ENCODE measurements at regions not wholly inside any gene's neighbourhood (a gene's known extent, or its start where the extent isn't known, plus 50 kb on each side); places are given as distances from the start of the nearest gene placed in this dataset.

DNA sequence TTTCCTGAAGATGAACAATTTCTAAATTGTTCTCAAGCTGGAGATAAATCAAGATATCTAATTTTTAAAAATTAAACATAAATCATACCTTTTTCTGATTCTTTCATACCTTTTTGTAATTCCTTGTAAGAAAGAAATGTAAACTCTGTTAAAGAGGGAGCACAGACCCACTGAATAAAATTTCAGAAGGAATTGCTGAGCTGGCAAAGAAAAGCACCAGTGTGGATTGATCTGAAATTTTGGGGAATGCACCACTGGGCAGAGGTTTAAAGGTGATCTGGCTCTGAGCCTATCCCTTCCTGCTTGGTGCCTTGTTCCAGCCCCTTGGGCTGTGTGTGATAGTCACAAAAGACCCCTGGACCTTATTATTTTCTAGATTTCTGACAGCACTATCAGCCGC is 118.3 kb upstream of the THSD7B start:
- in situ Hi-C loops (cut with MboI; ENCODE audit: low pct_unique_long_range_greater_than_20kb in 2 of 9, low sequenced_read_pairs in 9 of 9, unreplicated experiment in 9 of 9), result no loop called here
- H3K4me1 ChIP-seq (replicated peaks in 1 of 2), result no peaks in the 10 kb centered on the region
- no peak for ATAC-seq (replicated peaks in 6 of 8)
- H3K4me3 ChIP-seq, result no peak overlapping the region
- WGBS, 10 experiments, result 60 to 100% (median 100%) methylated on average over 1 of the region's 1 CpG; no CpG with 5 or more reads in 5 of the 10 experiments
- H3K27ac ChIP-seq, result no peak overlapping the region

DNA sequence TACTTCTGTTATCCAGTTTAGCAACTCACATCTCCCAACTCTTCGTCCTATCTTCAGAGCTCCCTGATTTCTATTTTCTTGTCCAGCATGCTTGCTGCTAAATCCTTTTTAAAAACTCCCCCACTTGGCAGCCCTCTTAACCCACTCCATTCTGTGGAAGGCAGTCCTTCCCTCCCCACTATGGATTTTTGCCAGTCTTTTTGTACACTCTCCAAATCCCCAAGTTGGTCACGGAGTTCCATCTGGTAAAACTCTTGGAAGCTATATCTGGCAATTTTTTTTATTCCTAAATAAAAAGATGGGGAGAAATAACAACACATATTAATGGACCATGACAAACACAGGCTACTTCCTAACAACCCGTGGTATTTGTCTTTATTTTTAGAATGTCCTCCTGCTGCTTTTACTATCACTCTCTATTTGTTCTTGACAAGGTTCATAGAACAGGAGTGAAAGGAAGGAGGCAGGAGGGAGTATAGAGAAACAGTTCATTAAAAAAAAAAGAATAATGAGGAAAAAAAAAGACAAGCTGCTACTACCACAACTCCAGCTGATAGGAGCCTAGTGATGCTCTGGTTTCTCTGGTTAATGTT is 120.0 kb upstream of the THSD7B start:
- no peak overlapping the region for H3K27ac ChIP-seq
- 0 to 90% (median 29%) methylated on average over 1 to 3 of the region's 3 CpGs for WGBS, 10 experiments
- no peaks in the 10 kb centered on the region for H3K4me1 ChIP-seq (replicated peaks in 1 of 2)
- ATAC-seq (replicated peaks in 6 of 8), result no peak
- no peak overlapping the region for H3K4me3 ChIP-seq
- in situ Hi-C loops (cut with MboI; ENCODE audit: low pct_unique_long_range_greater_than_20kb in 2 of 9, low sequenced_read_pairs in 9 of 9, unreplicated experiment in 9 of 9), result no loop called here

DNA sequence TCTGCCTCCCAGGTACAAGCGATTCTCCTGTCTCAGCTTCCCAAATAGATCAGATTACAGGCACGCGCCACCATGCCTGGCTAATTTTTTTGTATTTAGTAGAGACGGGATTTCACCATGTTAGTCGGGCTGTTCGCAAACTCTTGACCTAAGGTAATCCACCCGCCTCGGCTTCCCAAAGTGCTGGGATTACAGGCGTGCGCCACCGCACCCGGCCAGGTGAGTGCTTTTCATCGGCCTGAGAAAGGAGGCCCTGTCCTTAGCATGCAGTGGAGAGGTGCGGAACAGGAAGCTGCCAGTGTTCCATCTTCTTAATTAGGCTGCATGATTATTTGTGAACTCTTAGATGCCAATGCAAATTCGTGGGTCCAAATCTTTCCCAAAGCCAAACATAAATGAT is 125.7 kb upstream of the THSD7B start:
- in situ Hi-C loops (cut with MboI; ENCODE audit: low pct_unique_long_range_greater_than_20kb in 2 of 9, low sequenced_read_pairs in 9 of 9, unreplicated experiment in 9 of 9), result no loop called here
- 30 to 97% (median 80%) methylated on average over 1 to 13 of the region's 15 CpGs; no CpG with 5 or more reads in 1 of the 10 experiments for WGBS, 10 experiments

DNA sequence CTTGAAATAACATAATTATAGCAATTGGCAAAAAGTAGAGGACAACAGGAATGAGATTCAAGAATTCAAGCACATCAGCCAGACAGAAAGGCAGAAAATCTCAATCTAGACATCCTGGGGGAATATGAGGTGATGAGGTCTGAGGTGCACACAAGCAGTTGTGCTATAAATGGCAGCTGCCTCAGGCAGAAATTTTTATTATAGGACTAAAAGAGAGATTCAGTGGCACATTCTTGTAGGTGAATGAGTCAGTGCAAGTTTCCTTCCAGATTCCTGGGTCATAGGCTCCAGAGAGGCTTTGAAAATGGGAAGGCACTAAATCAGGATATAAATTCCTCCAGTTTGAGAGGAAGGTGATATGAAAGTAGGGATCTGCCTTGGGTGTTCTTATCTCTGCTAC is 127.2 kb upstream of the THSD7B start:
- no peaks in the 10 kb centered on the region for H3K4me1 ChIP-seq (replicated peaks in 1 of 2)
- no peak overlapping the region for H3K4me3 ChIP-seq
- no peak overlapping the region for H3K27ac ChIP-seq
- in situ Hi-C loops (cut with MboI; ENCODE audit: low pct_unique_long_range_greater_than_20kb in 2 of 9, low sequenced_read_pairs in 9 of 9, unreplicated experiment in 9 of 9), result no loop called here
- no peak for ATAC-seq (replicated peaks in 6 of 8)

More for the DNA sequence above, 125.7 kb upstream of the THSD7B start:
- H3K27ac ChIP-seq, result no peak overlapping the region
- H3K4me1 ChIP-seq (replicated peaks in 1 of 2), result no peaks in the 10 kb centered on the region
- no peak overlapping the region for H3K4me3 ChIP-seq
- no peak for ATAC-seq (replicated peaks in 6 of 8)

DNA sequence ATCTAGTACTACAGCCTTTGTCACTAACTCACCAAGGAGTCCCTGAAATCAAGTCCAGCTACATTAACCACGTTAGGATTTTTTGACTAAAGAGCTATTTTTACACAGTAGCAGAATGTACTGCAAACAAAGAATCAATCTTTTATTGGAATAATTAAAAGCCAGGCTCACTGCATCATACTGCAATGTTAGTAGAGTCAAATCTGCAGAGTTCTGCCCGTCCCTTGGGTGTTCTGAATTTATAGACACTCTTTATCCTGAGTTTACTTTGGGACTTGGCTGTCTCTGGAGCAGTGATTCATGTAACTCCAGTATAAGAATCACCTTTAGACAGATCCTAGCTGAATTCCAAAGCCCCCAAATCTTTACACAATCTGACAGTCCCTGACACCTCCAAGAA is 127.9 kb upstream of the THSD7B start:
- Histone ChIP-seq H3K27ac (no peak overlapping the region), H3K4me1 (replicated peaks in 1 of 2) (no peaks in the 10 kb centered on the region), H3K4me3 (no peak overlapping the region)
- ATAC-seq (replicated peaks in 6 of 8), result no peak
- in situ Hi-C loops (cut with MboI; ENCODE audit: low pct_unique_long_range_greater_than_20kb in 2 of 9, low sequenced_read_pairs in 9 of 9, unreplicated experiment in 9 of 9), result no loop called here
- 0 to 88% (median 20%) methylated on average over 1 to 2 of the region's 2 CpGs; no CpG with 5 or more reads in 3 of the 10 experiments for WGBS, 10 experiments

DNA sequence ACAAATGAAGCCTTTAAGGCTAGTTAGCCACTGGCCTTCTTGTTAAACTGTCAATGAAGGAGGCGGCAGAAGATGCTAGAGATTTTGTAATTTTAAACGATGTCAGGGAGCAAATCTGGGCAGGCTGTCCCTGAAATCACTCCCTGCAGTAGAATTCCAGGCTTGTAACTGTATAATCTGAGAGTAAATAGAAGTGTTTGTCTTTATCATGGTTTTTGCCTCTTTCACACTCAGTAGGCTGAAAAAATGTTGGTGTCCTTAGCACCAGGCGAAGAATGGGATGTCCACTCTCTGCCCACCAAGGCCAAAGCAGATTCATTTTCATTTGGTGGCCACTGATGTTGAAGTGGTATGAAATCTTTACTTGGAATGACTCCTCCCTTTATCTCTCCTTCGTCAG is 136.9 kb upstream of the THSD7B start:
- ATAC-seq (replicated peaks in 6 of 8), result no peak
- in situ Hi-C loops (cut with MboI; ENCODE audit: low pct_unique_long_range_greater_than_20kb in 2 of 9, low sequenced_read_pairs in 9 of 9, unreplicated experiment in 9 of 9), result no loop called here

DNA sequence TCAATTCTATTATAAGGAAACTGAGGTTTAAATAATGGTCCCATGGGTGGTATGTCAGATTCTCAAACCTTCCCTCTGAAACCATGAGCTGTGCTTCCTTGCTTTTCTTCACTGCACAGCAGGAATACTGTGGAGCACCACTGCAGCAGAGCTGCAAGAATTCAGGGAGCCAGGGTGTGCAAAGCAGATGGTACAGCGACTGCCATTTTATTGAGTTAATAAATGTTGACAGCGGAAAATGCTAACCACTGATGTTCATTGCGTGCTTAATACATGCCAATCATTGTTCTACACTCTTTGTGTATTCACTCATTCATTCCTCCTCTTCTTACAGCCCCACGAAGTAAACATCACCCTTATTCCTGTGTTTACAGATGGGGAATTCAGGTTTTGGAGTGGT is 152.2 kb upstream of the THSD7B start:
- Histone ChIP-seq H3K4me3 (no peak overlapping the region), H3K27ac (no peak overlapping the region), H3K4me1 (replicated peaks in 1 of 2) (no peaks in the 10 kb centered on the region)
- in situ Hi-C loops (cut with MboI; ENCODE audit: low pct_unique_long_range_greater_than_20kb in 2 of 9, low sequenced_read_pairs in 9 of 9, unreplicated experiment in 9 of 9), result no loop called here
- ATAC-seq (replicated peaks in 6 of 8), result no peak
- WGBS, 10 experiments, result 5 to 79% (median 33%) methylated on average over 1 to 4 of the region's 4 CpGs; no CpG with 5 or more reads in 3 of the 10 experiments

More for the DNA sequence above, 136.9 kb upstream of the THSD7B start:
- Histone ChIP-seq H3K4me3 (no peak overlapping the region), H3K27ac (no peak overlapping the region), H3K4me1 (replicated peaks in 1 of 2) (no peaks in the 10 kb centered on the region)
- WGBS, 10 experiments, result 0 to 94% (median 66%) methylated on average over 1 to 4 of the region's 4 CpGs; no CpG with 5 or more reads in 1 of the 10 experiments

DNA sequence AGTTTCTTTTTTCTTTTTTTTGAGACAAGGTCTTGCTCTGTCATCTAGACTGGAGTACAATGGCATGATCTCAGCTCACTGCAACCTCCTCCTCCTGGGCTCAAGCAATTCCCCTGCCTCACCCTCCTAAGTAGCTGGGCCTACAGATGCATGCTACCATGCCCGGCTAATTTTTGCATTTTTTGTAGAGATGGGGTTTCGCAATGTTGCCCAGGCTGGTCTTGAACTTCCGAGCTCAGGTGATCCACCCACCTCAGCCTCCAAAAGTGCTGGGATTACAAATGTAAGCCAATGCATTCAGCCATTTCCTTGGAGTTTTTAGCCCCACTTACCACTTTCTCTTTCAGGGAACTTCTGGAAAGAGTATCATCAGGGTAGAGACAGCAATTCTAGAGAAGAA is 153.3 kb upstream of the THSD7B start:
- no peak for ATAC-seq (replicated peaks in 6 of 8)
- no peak overlapping the region for H3K27ac ChIP-seq
- no peak overlapping the region for H3K4me3 ChIP-seq
- WGBS, 10 experiments, result 8 to 100% (median 40%) methylated on average over 1 to 3 of the region's 3 CpGs; no CpG with 5 or more reads in 2 of the 10 experiments
- in situ Hi-C loops (cut with MboI; ENCODE audit: low pct_unique_long_range_greater_than_20kb in 2 of 9, low sequenced_read_pairs in 9 of 9, unreplicated experiment in 9 of 9), result no loop called here
- no peaks in the 10 kb centered on the region for H3K4me1 ChIP-seq (replicated peaks in 1 of 2)

DNA sequence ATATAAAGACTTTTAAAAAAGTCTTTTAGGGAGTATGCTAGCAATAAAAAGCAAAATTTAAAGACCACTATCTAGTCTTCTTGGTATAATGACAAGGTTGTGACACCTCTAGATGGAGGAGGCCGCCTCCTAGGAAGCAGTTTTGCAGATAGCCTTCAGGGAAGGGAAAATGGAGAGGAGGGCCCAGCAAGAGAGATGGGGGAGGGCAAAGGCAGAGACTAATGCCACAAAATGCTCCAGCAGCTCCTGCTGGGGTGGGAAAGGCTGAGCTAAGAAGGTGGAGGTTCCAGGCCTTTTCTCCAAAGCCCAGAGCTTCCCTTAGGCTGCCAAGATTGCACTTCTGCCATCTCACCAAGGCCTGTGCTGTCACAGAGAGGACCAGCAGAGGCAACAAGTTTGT is 153.9 kb upstream of the THSD7B start:
- in situ Hi-C loops (cut with MboI; ENCODE audit: low pct_unique_long_range_greater_than_20kb in 2 of 9, low sequenced_read_pairs in 9 of 9, unreplicated experiment in 9 of 9), result no loop called here
- WGBS, 10 experiments, result 0 to 78% (median 20%) methylated on average over 1 of the region's 1 CpG; no CpG with 5 or more reads in 7 of the 10 experiments
- H3K4me3 ChIP-seq, result no peak overlapping the region
- H3K4me1 ChIP-seq (replicated peaks in 1 of 2), result no peaks in the 10 kb centered on the region
- no peak overlapping the region for H3K27ac ChIP-seq
- no peak for ATAC-seq (replicated peaks in 6 of 8)

DNA sequence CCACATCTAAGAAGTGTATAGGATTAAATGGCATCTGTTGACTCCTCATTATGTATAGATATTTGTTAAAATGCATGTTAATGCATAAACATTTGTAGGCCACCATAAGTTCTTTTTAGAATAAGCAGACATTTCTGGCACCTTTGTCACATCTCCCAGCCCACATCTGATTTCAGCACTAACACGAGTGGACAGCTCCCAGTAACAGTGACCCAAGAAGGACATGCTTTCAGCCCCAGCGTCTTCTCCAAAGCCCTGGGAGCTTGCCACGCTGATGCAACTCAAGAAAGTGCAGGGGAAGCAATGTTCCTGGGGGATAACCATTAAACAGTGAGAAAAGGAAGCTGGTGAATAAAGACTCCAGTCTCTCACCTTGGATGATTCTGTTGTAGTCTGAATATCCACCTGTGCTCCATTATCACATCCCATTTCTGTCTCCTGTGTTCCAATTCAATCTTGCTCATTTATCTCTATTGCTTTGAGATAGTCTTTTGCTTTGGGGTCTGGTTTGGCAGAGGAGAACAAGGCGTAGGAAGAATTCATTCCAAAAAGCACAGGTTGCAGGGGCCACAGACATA is 182.6 kb upstream of the THSD7B start:
- H3K4me3 ChIP-seq, result no peak overlapping the region
- no peak for ATAC-seq (replicated peaks in 6 of 8)
- no peak overlapping the region for H3K27ac ChIP-seq
- 0 to 33% (median 11%) methylated on average over 1 to 4 of the region's 4 CpGs; no CpG with 5 or more reads in 1 of the 10 experiments for WGBS, 10 experiments
- H3K4me1 ChIP-seq (replicated peaks in 1 of 2), result no peaks in the 10 kb centered on the region
- in situ Hi-C loops (cut with MboI; ENCODE audit: low pct_unique_long_range_greater_than_20kb in 2 of 9, low sequenced_read_pairs in 9 of 9, unreplicated experiment in 9 of 9), result no loop called here

DNA sequence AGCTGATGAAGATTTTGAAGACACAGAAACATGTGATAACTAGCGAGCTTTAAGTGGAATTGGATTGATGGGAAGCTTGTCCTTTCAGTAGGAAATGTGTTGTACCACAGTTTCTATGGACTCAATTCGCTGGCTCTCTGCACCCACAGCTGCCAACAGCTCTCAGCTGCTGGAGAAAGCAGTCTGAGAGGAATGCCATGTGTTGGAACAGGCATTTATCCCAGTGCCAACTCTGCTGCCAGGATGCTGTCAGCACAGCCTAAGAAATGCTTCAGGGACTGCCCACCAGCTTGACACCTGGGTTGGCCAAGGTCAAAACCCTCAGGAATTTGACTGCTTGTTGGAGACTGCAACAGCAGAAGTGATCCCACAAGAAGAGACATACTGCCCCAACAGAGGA is 193.0 kb upstream of the THSD7B start:
- ATAC-seq (replicated peaks in 6 of 8), result no peak
- WGBS, 10 experiments, result 0 to 80% (median 32%) methylated on average over 1 to 2 of the region's 2 CpGs; no CpG with 5 or more reads in 3 of the 10 experiments
- no peak overlapping the region for H3K27ac ChIP-seq
- in situ Hi-C loops (cut with MboI; ENCODE audit: low pct_unique_long_range_greater_than_20kb in 2 of 9, low sequenced_read_pairs in 9 of 9, unreplicated experiment in 9 of 9), result no loop called here
- H3K4me3 ChIP-seq, result no peak overlapping the region
- H3K4me1 ChIP-seq (replicated peaks in 1 of 2), result no peaks in the 10 kb centered on the region

DNA sequence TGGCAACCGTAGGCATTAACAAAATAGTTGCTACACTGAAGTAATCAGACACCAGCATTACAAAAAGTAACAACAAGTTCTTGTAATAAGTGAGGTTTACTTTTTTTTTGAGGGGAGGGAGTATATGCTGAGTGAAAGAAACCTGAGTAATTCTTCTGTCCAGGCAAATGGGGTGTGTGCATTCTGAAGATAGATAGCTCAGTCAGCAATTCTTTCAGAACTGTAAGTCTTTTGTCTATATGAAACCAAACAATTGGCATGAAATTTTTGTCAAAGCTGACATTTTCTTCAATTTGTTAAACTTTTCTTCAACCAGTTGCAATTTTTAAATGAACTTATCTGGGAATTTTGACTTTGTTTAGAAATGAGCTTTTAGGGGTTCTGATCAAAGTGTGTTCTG is 208.1 kb upstream of the THSD7B start:
- Histone ChIP-seq H3K27ac (no peak overlapping the region), H3K4me3 (no peak overlapping the region), H3K4me1 (replicated peaks in 1 of 2) (peaks cover 0 to 8% of the 10 kb centered on the region in 2 donors)
- in situ Hi-C loops (cut with MboI; ENCODE audit: low pct_unique_long_range_greater_than_20kb in 2 of 9, low sequenced_read_pairs in 9 of 9, unreplicated experiment in 9 of 9), result no loop called here
- 0 to 80% (median 43%) methylated on average over 1 of the region's 1 CpG; no CpG with 5 or more reads in 2 of the 10 experiments for WGBS, 10 experiments
- no peak for ATAC-seq (replicated peaks in 6 of 8)

DNA sequence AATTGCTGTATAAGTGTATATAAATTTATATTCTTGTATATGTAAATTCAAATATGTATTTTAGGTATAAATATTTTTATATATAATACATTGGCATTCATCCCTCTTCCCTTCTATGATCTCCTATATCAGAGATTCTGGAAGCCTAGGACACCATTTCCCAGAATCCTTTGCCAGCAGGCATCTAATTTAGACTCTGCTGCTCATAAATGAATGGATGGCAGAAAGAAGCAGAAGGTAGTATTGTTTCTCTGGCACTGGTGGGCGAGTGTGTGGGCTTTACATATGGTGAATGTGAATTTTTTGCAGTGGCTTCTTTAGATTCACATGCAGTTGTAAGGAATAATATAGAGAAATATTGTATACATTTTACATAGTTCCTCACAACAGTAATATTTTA is 215.2 kb upstream of the THSD7B start:
- Histone ChIP-seq H3K4me1 (replicated peaks in 1 of 2) (peaks cover 0 to 8% of the 10 kb centered on the region in 2 donors), H3K4me3 (no peak overlapping the region), H3K27ac (no peak overlapping the region)
- WGBS, 10 experiments, result 0 to 71% (median 0%) methylated on average over 1 of the region's 1 CpG; no CpG with 5 or more reads in 5 of the 10 experiments
- ATAC-seq (replicated peaks in 6 of 8), result no peak
- in situ Hi-C loops (cut with MboI; ENCODE audit: low pct_unique_long_range_greater_than_20kb in 2 of 9, low sequenced_read_pairs in 9 of 9, unreplicated experiment in 9 of 9), result no loop called here

DNA sequence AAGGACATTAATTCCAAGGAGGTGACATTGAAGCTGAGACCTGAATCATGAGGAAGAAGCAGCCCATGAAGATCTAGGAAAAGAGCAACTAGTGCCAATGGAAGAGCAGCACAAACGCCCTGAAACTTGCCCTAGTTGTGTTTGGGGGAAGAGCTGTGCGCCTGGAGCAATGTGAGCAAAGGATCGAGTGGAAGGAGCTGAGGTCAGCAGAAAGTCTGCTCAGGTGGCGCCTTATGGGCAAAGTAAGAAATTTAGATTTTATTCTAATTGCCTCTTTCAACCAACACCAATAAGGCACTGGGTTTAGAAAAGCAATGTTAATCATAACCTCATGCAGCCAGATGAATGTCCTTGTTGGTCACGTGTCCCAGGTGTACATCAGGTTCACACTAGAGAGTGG is 226.0 kb upstream of the THSD7B start:
- WGBS, 10 experiments, result 0 to 79% (median 46%) methylated on average over 2 to 5 of the region's 5 CpGs; no CpG with 5 or more reads in 4 of the 10 experiments
- Histone ChIP-seq H3K27ac (no peak overlapping the region), H3K4me1 (replicated peaks in 1 of 2) (no peaks in the 10 kb centered on the region), H3K4me3 (no peak overlapping the region)
- in situ Hi-C loops (cut with MboI; ENCODE audit: low pct_unique_long_range_greater_than_20kb in 2 of 9, low sequenced_read_pairs in 9 of 9, unreplicated experiment in 9 of 9), result no loop called here
- no peak for ATAC-seq (replicated peaks in 6 of 8)
